ENCODE measurements at regions not wholly inside any gene's neighbourhood (a gene's known extent, or its start where the extent isn't known, plus 50 kb on each side); places are given as distances from the start of the nearest gene placed in this dataset.
"Not testable (repeated sequence)": the region's sequence is repeated elsewhere in the genome, so short reads cannot be mapped to it uniquely, and the experiment has no call there.

DNA sequence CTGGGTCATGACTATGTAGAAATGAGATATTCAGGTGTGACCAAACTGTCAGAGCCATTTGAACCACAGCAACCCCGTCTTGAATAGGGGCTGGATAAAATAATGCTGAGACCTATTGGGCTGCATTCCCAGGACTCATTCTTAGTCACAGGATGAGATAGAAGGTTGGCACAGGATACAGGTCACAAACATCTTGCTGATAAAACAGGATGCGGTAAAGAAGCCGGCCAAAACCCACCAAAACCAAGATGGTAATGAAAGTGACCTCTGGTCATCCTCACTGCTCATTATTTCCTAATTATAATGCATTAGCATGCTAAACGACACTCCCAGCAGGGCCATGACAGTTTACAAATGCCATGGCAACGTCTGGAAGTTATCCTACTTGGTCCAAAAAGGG is 545.5 kb downstream of the TMEM114 start:
- no peak for DNase-seq (ENCODE audit: extremely low read depth in 1 of 11, low read depth in 9 of 11, low spot score in 4 of 11)

DNA sequence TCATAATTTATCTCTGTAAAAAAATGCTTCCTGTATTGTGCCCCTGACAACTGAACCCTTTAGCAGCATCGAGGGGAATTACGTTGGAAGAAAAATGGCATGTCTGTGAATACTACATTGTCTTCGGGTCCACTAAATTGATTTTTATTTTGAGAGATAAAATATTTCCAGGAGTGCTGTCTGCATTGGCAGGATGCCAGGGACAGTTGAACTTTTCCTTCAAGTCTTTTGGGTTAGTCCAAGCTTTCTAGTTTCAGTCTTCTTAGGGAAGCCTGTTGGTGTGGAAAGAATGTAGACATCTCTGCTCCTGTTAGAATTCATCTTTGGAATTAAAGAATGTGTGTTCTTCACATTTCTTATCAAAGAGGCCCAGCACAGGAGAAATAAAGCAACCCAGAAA is 557.9 kb downstream of the TMEM114 start:
- DNase-seq (ENCODE audit: extremely low read depth in 1 of 11, low read depth in 9 of 11, low spot score in 4 of 11) = no peak

DNA sequence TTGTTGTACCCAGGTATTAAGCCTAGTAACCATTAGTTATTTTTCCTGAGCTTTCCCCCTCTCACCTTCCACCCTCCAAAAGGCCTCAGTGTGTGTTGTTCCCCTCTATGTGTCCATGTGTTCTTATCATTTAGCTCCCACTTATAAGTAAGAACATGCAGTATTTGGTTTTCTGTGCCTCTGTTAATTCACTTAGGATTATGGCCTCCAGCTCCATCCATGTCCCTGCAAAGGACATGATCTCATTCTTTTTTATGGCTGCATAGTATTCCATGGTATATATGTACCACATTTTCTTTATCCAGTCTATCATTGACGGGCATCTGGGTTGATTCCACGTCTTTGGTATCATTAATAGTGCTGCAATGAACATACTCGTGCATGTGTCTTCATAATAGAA is 560.3 kb downstream of the TMEM114 start:
- not testable (repeated sequence) for DNase-seq (ENCODE audit: extremely low read depth in 1 of 11, low read depth in 9 of 11, low spot score in 4 of 11)

DNA sequence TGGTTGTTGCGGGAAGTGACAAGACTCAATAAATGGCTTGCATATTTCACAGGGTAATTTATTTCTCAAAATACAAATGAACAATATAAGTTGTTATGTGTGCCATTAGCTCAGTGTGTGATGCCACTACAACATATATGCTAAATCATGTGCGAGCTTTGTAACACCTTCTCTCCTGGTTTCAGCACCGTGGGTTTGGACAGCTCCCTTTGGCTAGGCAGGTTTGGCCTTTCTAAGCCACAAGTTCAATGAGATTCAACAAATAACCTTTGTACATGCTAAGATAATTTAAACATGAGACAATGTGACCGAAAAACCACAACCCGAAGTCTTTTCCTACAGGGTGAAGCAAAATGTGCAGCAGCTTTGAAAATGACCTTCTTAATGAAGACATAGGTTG is 563.9 kb downstream of the TMEM114 start:
- DNase-seq (ENCODE audit: extremely low read depth in 1 of 11, low read depth in 9 of 11, low spot score in 4 of 11) = peak; percentile 1 to 54 (median 29)

DNA sequence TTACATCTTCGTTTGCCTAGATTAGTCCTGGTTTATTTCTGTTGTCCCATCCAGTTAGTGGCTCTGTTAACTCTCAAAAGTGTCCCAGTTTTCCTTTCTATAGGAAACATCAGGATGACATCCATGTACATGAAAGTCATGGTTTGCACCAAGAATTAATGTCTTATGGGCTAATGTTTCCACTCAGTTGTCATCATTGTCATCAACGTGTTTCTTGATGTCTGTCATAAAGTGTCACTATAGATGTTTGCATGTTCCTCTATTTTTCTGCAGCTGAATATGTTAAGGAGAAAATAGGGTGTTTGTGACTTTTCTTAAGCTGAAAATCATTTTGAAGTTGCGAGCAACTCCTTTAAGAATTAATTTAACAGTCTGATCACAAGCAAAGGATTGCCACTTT is 567.0 kb downstream of the TMEM114 start:
- DNase-seq (ENCODE audit: extremely low read depth in 1 of 11, low read depth in 9 of 11, low spot score in 4 of 11) = no peak

DNA sequence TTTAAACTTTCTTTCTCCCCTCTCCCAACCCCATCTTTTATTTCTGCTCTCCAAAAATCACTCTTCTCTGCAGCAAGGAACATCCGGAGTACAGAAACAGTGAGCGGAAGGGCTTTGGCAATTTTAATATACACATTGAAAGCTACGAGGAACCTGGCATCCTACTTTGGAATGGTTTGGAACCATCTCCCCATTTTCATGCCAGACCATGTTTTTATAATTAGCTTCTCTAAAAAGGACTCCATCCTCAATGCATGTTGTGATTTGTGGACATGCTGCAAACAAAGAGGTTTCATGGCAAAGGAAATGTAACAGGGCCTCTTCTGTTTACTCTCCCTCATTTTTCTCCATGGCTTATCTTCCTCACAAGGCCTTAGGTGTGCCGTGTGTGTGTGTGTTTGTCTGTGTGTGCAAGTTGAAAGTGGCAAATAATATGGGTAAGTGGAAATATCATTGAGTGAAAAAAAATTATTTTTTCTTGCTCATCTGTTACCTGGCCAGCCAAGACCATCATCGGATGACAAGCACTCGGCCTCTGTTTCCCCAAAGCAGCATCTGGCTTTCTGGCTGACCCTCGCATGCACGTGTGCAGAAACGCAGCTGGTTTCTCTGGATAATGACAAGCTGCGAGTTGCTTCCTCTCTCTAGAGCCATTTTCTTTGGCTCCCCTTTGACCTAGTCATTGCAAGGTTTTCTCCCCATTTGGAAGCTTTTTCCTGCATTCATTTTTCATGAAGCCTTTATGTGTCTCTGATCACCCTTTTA is 585.0 kb downstream of the TMEM114 start:
- no peak for DNase-seq (ENCODE audit: extremely low read depth in 1 of 11, low read depth in 9 of 11, low spot score in 4 of 11)

DNA sequence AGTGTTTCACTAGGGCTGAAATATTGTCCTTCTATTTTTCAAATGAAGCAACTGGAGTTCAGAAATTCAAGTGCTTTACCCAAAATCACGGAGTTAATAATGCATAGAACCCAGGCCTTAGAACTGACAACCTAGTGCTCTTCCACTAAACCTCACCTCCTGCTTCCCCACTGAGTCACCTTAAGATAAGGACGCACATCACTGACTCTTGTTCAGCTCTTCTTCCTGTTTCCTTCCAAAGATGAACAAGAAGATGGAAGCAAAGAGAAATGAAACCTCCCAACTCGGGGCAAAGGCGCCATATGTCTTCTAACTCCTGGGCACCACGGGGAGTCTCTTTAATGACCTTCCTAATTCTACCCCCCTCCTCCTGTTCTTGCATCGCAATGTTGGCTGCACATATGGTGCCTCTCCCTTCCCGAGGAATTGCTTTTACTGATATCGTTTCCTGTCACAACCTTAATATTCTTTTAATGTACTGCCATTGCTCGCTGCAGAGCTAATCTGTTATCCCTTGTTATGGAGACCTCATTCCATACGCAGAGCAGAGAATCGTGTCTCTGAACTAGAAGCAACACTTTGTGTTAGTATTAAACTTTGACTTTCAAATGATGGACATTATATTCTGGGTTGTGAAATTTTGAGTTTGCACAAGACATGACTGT is 591.4 kb downstream of the TMEM114 start:
- no peak for DNase-seq (ENCODE audit: extremely low read depth in 1 of 11, low read depth in 9 of 11, low spot score in 4 of 11)

DNA sequence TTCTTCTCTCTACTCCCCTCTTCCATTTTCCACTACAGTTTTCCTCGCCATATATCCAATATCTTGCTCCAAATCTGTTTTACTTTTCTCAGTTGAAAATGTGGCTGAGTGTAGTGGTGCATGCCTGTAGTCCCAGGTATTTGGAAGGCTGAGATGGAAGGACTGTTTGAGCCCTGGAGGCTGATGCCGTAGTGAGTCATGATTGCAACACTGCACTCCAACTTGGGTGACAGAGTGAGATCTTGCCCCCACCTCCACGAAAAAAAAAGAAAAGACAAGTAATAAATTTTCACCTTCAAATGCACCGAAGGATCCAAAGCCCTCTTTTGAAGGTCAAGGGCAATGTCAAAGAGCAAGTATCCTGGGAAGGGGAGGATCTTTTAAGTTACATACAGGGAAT is 592.3 kb downstream of the TMEM114 start:
- DNase-seq (ENCODE audit: extremely low read depth in 1 of 11, low read depth in 9 of 11, low spot score in 4 of 11) = no peak

DNA sequence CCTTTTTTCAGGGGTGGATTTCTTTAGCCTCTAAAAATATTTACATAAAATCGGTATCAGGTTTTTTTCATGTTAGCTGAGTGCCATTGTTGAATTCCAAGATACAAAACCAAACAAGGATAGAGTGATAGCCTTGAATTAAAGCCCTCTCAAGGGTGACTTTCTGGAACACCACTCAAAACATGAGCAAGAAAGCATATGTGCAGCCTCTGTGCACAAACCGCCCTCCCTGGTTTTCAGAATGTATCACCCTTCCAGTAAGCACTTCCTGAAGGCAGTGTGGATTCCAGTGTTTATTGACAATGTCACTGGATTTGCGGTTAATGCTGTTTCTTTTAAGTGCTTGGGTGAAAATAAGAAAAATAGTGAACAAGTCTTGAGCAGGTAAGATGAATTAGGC is 597.7 kb downstream of the TMEM114 start:
- DNase-seq (ENCODE audit: extremely low read depth in 1 of 11, low read depth in 9 of 11, low spot score in 4 of 11) = no peak

DNA sequence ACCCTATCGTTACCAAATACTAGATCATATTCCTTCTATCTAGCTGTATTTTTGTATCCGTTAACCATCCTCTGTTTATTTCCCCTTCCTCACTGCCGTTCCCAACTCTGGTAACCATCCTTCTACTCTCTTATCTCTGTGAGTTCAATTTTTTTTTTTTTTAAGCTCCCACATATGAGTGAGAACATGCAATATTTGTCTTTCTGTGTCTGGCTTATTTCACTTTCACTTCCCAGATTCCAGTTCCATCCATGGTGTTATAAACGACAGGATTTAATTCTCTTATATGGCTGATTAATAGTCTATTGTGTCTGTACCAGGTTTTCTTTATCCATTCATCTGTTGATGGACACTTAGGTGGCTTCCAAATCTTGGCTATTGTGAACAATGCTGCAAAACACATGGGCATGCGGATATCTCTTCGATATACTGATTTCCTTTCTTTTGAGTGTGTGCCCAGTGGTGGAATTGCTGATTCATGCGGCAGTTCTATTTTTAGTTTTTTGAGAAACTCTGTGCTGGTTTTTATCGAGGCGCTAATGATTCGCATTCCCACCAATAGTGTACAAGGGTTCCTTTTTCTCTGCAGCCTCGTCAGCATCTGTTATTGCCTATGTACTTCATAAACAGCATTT is 599.6 kb downstream of the TMEM114 start:
- no peak for DNase-seq (ENCODE audit: extremely low read depth in 1 of 11, low read depth in 9 of 11, low spot score in 4 of 11)

DNA sequence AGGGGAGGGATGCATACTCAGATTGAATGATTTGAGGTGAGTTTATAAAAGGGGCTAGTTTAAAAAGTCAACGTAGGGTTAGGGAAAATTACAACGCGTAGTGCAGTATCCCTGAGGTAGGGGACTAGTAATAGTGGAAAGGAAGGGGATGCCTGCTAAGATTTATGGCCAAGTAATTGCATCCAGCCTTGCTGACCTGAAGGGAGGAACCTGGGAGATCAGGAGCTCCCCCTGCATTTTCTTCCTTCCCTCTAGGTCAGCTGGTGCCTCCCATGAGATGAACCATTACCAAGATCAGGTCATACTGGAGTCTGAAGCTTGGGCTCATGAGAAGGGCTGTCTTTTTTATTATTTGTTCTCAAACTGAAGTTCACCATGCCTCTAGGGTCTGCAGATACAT is 606.6 kb downstream of the TMEM114 start:
- DNase-seq (ENCODE audit: extremely low read depth in 1 of 11, low read depth in 9 of 11, low spot score in 4 of 11) = peak in 3 of 11 donors; percentile 15 to 25 (median 18)

DNA sequence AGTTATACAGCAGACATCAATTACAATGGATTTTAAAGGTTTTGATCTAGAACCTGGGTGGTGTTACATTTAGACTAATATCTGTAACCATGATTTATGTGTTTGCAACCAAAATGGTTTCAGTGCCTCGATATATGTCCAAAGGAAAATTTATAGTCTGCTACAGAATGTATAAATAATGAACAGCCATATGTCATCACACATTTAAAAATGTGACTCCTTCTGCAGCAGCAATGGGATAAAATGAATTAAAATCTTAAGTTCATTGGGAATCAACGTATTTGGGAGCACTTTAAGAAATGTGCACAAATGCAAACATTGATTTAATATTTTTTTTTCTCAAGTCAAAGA is 610.2 kb downstream of the TMEM114 start:
- no peak for DNase-seq (ENCODE audit: extremely low read depth in 1 of 11, low read depth in 9 of 11, low spot score in 4 of 11)

DNA sequence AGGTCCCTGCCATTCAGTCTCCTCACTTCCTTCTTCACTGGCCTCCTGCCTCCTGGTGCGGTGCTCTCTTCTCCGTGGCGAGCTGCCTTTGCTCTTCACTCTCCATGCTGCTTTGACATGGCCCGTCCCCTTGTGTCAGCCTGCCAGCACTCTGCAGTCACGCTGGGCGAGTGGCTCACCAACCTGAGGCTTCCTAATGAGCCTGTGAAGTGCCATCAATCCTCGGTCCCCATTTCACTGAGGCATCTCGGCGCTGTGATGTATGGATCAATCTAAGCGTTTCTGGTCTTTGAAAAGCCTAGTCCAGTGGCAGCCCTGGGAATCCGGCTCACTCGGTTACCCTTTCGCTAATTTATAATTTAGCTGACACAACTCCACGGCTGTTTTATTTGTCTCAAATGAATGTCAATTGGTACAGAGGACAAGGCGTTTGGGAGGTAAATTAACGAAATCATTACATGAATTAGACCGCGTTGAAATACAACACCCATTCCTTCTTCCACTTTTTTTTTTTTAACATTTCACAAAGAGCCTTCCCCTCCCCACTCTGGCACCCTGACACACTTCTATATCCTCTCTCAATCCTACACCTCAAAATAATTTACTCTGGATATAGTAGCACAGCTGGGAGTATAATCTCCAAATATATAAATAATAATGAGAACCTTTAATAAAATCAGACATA is 610.7 kb downstream of the TMEM114 start:
- DNase-seq (ENCODE audit: extremely low read depth in 1 of 11, low read depth in 9 of 11, low spot score in 4 of 11) = peak in 1 of 11 donors; percentile 14

DNA sequence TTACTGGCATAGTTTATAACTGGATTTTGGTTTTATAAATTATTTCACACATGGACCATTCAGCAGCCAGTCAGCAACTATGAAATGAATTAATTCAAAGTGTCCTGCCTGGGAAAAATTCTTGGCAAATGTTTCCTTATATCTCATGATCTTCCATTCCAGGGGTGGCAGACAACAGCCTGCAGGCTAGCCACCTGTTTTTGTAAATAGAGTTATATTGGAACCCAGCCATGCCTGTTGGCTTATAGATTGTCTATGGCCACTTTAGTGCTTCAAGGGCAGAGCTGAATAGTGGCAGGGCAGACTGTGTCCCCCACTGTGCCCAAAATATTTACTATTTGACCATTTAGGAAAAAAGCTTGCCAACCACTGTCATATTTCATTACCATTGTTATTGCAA is 613.7 kb downstream of the TMEM114 start:
- DNase-seq (ENCODE audit: extremely low read depth in 1 of 11, low read depth in 9 of 11, low spot score in 4 of 11) = no peak

DNA sequence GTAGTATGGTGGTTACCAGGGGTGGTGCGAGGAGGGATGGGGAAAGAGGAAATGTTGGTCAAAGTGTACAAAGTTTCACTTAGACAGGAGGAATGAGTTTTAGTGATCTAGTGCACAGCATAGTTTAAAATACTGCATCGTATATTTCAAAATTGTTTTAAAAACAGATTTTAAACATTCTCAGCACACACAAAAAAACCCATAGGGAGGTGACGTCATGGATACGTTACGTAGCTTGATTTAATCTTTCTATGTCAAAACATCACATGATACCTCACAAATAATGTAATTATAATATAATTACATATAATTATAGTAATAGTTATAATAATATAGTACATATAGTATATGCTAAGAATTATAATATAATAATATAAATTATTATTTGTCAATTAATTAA is 614.2 kb downstream of the TMEM114 start:
- DNase-seq (ENCODE audit: extremely low read depth in 1 of 11, low read depth in 9 of 11, low spot score in 4 of 11) = no peak

DNA sequence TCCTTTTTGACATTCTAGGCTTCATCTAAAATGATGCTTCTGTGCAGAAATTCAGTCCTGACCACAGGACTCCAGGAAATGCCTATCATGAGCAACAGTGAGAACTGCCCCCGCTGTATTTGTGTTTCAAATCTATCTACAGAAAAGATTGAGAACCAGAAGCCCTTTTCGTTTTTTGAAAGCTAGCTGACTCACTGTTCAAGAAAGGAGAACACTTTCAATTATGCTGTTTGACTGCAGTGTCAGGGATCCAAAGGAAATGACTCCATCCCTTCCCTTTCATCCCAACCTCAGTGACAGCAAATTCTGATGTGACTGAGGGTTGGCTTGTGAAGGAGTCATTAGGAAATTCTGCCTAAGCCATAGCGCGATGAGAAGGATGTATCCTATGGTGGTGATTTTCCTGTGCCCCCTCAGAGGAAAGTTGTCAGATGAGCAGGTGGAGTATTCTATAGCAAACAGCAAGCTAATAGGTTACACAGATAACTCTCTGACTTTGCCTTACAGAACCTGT is 622.3 kb downstream of the TMEM114 start:
- no peak for DNase-seq (ENCODE audit: extremely low read depth in 1 of 11, low read depth in 9 of 11, low spot score in 4 of 11)

DNA sequence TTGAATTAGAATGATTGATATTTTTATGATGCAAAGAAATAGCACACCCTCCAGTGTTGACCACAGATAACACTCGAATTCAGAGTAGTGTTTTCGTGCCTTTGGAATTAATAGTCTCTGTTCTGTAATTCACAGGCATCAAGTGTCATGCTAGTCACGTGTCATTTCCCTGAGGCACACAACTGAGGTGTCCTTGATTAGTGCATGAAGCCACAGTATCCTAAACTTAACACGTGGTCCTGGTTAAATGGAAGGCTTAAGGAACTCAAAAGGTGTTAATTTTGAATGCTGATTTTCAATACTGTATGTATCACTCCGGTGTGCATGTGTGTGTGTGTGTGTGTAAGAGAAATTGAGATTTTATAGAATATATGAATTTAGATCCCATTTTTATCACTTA is 625.6 kb downstream of the TMEM114 start:
- no peak for DNase-seq (ENCODE audit: extremely low read depth in 1 of 11, low read depth in 9 of 11, low spot score in 4 of 11)

DNA sequence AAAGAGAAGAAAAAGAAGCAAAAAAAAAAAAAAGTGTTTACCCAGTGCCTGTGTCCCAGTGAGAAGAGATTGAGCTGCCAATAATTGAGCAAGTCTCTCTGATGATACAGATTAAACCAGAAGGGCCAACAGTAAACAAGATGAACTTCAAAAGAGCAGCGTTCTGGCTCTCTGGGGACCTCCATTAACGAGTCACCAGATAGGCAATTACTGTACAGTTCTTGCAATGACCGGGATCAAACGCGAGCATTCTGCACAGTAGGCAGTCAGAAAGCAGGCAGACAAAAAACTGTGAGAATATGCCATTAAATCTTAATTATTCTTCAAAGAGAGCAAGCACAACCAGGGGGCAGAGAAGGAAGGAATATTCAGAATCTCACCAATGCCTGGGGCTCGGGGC is 626.1 kb downstream of the TMEM114 start:
- no peak for DNase-seq (ENCODE audit: extremely low read depth in 1 of 11, low read depth in 9 of 11, low spot score in 4 of 11)

DNA sequence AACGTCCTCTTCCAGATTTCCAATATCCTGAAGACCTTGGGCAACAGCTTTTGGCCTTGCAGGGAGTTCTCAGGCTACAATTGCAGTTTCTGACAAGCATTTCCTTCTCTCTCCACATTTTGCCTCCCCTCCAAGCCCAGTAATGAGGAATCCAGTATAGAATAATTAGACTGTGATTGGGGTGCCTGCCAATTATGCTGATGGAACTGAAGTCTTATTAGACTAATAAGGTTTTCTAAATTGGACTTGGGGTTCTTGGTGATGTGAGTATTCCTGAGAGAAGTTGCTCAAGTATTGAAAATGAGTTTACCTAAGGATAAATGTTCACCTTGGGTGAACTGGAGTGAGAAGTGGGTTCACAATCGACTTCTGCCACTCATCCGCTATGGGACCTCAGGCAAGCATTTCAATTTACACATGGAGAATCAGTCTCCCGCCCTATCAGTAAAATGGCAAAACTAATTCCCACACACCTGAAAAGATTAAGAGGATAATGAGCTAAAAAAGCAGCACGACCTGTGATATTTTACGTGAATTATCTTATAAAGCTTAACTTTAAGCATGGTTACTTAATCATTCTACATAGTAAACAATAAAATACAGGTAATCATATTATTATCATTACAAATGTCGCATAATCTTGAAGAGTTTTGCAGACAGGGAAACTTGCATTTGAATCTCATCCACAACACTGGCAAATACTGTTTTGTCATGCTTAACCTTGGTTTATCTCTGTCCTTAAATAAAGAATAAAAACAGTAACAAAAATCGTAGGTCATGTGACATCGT is 628.0 kb downstream of the TMEM114 start:
- no peak for DNase-seq (ENCODE audit: extremely low read depth in 1 of 11, low read depth in 9 of 11, low spot score in 4 of 11)
